Hippocampal formation (tissue), 2 donors: ENCODE measurements at regions not wholly inside any gene's neighbourhood (a gene's known extent, or its start where the extent isn't known, plus 50 kb on each side); places are given as distances from the start of the nearest gene placed in this dataset.

Experiments
- DNase-seq, 2 donors: peaks; one replicate each; lab custom pipeline; 2025; lab: John Stamatoyannopoulos, UW

DNA sequence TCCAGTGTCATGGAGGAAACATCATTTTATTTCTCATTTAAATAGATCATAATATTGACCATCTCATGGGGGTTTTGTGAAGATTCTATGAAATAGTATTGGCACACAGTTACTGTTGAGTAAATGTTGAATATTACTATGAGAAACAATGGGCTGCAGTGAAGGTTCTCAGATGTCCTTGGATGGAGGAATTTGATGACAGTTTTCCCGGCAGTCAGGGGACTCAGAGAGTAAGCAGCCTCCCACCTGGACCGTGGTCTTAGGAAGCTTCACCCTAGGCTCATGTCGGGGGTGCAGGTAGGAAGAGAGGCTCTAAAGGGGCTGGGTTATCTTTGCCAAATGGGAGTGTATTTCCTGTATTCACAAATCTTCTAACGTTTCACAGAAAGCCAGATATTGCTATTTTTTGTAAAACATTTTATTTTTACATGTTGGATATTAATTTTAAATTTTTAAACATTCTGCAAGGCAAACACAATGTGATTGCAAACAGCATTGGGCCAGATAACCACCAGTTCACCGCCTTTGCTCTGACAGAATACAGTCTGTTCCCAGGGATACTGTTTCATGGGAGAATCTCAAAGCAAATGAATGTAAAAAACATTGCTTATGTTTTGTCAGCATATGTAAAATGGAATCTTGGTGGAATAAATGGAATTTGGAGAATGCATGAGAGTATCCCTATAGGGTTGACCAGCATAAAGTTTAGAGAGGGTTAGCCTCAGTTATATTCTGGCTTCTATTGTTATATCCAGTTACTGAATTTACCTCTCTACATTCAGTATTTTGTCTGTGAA is 380.8 kb upstream of the TMEM132C start:
- no peak for DNase-seq

DNA sequence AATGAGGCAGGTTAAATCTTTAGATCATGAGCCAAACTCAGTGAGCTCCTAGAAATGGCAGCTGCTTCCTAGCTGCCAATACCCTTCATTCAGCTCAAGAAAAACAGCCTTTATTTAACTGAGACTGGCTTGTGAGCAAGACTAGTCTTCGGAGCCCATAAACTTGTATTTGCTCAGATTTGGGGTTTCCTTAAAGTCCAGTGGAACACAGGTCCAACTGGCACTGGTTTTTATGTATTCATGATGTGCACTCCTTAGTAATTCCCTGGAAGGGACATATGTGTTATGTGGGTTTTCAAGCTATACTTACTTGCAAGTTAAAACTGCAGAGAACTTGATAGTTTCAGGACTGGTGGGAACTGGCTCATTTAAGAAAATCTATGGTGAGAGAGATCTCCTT is 380.1 kb upstream of the TMEM132C start:
- DNase-seq: no peak

DNA sequence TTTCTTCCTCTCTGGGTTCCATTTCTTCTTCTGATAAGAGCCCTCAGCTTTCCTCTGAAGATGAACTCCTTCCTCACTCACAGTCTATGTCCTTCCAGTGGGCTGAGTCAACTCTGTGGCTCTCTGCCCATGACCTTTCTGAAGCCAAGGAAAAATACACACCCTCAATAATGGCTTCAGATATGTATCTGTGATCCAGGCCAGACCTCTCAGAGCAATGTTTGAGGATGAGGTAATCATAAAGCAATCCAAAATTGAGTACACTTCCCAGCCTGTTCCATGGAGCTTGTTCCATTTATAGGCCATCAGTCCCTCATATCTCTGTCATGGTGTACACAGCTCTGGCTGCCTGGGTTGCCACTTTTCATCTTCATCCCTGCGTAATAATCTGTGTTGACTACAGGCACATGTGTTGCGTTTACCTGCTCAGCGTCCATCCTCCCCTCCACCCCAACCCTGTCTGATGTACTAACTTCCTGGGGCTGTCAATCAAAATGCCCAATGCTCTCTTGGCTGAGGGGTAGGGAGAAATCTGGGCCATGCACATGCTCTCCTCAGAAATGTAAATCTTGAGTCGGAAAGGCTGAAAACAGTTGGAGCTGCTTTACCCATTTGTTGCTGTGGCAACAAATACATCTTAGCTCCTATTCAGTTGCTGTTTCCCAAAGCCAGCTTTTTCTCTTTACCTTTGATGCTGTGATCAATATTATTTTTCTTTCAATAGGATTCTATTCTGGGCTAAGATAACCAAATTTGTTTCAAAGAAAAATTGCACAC is 377.8 kb upstream of the TMEM132C start:
- DNase-seq: no peak

DNA sequence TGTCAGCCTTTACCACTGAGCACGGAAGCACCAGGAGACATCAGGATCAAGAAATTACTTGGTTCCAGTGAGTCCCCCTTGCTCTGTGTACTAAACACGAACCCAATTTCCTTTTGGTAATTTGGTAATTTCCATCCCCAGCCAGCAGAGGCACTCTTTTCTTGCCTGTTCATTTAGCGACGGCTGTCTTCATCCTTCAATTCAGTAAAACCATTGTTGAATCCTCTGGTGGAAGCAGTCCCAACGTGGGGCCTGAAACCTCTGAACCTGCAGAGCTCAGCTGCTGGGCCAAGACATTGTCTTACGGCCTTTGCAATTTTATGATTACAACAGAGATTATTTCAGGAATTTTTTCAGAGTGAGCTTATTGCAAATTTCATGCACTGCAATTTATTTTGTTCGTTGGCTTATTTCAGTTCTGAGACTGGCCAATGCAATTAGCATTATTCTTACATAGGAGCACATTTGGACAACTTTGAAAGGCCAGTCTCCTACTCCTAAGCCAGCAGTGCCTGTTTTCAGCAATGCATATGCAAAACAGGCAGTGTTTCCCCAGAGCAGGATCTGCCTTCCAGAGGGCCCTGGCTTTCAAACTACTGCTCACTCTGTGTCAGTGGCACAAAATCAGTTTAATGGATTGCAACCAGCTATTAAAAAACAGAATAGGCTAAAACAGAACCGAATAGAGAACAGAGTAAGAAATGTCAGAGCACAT is 372.9 kb upstream of the TMEM132C start:
- peak; percentile 17 to 29 for DNase-seq

DNA sequence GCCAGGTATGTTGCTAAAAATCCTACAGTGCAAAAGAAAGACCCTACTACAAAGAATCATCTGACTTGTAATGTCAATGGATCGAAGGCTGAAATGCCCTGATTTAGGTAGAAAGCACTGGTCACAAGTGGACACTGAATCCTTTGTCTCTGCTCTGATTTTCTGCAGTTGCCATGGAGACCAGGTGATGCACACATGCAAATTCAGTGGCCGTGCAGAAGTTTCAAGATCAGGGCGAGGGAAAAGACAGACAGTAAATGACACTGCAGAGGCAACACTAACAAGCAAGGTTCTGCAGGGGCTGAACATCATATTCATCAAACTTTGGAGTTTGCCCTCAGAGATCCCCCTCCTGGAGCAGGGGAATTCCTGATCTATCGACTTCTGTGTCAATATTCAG is 370.3 kb upstream of the TMEM132C start:
- DNase-seq: no peak

DNA sequence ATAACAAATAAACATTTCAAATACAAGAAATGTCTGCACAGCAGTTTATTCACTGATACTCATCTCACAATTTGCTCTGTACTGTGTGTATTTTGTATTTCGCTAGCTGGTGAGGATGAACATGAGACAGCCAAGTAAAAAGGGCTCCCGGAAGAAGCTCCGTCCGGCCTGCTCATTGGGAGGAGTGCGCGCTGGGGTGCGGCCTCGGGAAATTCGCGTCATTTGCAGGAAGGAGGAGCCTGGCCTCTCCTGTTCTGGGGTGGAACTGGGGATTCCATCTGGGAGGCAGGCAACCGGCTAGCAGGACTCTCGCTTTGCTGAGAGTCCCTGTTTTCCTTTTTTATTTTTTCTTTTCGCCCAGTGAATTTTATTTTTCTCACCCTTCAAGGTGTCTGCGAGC is 368.4 kb upstream of the TMEM132C start:
- DNase-seq: no peak

DNA sequence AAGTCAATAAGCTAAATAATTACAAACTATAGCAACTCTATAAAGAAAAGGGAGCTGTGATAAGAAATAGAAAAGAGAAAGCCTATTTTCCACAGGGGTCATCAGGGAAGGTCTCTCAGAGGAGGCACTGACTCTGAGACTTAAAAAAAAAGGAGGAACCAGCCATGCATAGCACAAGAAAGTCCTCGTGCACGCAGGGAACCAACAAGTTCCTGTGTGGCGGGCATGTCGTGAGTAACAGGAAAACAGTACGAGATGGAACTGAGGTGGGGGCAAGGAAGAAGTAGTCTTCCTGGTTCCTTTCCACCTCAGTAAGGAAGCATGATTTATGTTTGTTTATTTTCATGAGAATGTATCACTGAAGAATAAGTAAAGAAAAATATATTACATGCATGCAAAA is 367.0 kb upstream of the TMEM132C start:
- no peak for DNase-seq

DNA sequence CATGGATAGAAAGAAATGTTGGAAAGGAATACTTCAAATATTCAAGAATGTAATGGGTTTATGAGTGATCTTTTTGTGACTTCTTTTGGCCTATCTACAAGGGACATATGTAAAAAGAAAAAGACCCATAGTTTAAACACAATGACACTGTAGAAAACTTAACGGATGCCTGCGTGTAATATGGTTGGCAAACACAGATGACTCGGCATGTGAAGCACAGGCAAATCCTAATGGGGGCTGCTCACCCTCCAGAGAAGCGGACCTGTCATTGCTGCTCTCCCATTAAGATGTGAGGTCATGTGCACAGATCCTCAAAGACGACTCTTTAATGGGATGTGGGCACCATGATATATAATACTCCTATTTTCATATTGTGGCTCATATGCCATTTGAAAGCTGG is 366.6 kb upstream of the TMEM132C start:
- no peak for DNase-seq

DNA sequence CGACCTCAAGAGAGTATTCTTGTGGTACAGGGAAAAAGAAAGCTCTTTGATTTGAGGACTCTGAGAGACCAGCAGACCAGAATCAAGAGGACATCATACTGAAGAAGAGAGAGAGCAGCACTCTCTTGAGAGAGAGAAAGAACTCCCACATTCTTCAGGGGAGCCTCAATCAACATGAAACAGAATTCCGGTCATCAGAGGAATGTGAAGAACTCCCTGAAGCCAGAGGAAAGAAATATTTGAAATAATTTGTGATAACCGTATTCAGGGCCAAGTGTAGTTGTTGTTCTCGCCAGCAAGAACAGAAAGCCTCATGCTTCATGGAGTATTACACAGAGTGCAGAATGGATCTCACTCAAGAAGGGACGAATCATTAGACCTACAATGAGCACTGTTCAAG is 363.8 kb upstream of the TMEM132C start:
- DNase-seq: no peak

DNA sequence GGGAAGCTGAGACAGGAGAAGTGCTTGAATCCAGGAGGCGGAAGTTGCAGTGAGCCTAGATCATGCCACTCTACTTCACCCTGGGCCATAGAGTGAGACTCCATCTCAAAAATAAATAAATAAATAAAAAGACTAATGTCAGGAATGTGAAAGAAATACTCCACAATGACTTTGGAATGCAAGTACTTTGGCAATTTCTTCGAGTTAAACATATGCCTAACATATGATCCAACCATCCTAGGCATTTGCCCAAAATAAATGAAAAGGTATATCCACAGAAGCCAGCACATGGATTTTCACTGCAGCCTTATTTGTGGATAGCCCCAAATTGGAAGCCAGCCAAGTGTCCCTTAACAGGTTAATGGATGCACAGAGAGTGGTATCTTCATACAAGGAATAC is 357.9 kb upstream of the TMEM132C start:
- no peak for DNase-seq

DNA sequence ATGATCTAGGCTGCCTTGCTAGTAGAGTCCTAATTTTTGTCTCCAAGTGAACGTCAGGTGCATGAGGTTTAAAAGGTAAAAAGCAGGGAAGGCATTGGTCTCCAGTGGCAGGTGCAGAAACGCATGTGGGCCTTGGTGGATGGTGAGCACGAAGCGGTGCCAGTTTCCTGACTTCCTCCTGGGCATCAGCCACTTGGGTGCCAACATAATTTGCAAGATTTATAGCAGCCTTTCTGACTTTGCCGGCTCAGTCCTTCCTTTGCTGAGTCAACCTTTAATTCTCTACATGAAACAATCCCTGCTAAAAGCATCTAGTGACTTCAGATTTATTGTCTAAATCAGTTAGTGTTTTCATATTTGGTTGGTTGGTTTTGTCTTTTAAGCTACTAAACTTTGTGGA is 355.7 kb upstream of the TMEM132C start:
- DNase-seq: no peak

DNA sequence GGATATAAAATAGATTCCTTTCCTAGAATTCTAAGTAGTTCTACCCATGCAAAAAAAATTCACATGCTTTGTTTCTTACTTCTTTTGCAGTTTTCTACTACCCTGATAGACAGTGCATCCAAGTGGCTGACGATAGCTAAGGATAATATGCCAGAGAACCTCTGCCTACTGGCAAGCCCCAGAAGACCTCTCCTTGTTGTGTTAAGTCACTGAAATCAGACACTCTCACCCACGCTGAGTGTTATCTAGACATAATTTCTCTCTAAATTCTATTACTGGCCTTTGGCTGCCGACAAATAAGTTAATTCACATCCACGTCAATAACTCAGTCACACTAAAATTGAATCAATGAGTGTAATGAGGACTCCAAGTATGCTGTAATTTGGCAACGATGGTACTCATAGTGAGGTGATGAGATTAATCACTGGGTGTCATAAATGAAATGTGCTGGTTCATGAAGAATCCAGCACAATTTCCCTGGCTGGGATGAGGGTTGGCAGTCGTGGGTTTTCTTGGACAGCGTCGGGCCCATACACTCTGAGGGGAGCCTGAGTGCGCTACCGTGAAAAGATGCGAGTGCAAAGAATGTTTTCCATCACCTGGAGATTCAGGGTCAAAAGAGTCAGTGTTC is 354.8 kb upstream of the TMEM132C start:
- no peak for DNase-seq

DNA sequence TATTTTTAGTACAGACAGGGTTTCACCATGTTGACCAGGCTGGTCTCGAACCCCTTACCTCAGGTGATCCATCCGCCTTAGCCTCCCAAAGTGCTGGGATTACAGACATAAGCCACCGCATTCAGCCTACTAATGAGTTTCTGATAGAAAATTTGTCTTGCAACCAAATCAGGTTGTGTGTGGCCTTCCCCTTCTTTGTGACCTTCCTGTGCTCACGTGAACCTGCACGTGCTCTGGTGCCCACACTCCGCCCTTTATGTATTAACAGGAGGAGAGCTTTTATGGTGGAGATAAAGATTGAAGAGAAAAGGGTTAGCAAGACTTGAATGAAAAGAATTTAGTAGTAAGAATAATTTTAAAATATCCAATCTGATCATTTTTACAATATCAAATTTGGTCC is 343.5 kb upstream of the TMEM132C start:
- no peak for DNase-seq

DNA sequence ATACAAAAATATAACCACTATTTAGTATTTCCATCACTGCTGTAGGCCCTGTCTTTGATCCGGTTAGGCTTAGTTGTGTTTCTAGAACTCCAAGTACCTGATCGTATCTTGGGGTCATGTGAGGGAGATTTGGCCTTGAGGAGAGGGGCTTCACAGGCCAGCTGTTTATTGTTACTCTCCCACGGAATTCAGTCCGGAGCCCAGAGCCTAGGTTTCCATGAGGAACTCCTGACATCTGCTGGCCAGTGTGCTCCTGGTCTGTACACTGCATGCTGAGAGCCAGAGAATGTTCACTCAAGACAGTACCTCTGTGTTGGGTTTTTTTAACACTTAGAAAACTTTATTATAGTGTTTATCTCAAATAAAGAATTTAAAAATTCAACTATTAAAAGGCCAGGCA is 341.0 kb upstream of the TMEM132C start:
- DNase-seq: peak; percentile 56 to 57

DNA sequence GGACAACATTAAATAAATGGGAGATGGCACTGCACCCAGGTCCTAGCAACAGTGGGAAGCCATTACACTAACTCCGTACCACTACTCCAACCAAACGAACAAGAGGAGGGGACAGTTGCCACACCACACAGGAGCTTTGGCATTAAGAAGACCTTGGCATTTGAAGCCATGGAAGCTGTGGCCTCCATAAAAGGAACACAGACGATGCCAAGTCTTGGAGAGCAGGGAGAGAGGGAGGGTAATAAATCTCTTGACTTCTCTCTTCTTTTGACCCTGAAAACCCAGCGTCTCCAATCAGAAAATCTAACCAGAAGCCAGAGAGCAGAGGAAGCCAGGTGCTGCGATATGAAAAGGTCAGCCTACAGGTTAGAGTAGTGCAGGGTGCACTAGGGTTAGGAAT is 338.8 kb upstream of the TMEM132C start:
- no peak for DNase-seq

DNA sequence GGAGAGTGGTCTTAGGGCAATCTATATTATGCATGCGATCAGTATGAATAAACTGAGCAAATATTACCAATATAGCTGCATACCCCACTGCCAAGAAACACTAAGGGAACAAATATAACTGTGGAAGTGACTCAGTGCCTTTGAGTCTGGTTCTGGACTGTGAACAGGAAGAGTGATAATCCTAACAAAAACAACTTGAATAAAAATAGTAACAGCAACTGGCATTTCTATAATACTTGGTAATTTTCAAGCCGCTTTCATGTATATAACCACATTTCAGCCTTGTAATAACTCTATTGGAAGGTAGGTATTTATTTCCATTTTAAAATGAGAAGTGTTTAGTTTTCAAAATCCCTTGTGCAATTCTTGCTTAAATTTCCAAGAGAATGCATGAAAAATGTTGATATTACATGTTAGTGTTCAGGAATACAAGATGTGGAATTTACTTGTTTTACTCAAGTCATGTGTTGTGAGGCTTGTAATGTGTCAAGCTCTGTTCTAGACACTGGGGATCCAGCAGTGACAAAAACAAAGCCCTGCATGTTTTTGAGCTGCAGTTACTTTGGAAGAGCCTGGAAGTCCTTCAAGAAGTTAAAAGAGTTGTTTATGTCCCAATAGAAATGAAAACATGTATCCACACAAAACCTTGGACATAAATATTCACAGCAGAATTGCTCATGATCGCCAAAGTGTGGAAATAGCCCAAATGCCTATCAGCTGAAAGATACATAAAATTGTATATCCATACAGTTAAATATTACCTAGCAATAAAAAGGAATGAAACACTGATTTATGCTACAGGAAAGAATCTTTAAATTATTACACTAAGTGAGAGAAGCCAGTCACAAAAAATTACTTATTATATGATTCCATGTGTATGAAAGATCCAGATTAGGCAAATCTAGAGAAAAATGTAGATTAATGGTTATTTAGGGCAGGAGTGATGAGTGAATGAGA is 338.1 kb upstream of the TMEM132C start:
- peak in 1 of 2 donors; percentile 32 for DNase-seq

DNA sequence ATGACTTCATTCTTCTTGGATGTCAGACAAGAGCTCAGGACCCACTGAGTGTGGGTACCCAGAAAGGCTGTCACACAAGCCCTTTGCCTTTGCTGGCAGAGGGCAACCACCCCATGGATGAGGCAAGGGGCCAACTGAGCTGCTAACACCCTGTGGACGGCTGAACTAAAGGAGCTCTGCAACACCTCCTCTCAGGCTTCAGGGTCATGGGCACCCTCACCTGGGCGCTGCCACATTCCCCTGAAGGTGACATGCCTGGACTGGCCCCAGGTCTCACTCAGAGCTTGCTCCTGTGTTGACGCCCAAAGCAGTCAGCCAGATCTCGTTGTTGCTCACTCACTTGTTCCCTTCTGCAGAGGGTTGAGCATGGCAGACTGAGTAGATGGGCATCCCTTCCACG is 336.8 kb upstream of the TMEM132C start:
- no peak for DNase-seq

DNA sequence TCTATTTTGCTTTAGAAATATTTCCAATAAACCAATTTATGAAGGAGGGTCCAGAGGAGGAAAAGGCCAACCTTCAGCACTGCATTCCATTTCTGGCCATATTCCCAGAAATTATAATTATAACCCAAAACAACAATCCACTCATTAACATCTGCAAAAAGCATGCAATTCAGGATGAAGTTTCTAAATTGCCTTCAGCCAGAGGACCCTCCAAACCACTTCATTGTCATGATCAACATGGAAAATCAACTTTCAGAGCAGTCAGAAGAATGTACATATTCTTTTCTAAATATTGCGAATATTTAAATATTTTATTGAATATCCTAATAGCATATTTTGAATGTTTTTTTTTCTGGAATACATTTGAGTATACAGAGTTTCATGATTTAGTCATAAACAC is 332.6 kb upstream of the TMEM132C start:
- no peak for DNase-seq

DNA sequence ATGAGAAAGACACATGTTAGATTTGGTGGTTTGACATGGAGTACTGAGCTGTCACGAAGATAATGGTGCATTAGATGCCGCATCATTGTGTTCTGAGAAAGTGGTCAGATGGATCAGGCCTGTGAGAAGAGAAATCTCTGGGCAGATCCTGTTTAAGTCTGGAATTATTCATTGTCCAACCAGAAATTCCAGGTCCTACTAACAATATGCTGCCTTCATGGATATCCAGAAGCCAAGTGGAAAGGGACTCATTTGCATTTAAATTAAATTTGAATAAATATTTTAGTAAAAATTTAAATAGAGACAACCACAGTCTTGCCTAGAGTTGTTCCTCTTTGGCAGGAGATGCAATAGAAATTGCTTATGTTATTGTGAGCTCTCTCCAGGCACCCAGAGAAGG is 330.5 kb upstream of the TMEM132C start:
- no peak for DNase-seq

DNA sequence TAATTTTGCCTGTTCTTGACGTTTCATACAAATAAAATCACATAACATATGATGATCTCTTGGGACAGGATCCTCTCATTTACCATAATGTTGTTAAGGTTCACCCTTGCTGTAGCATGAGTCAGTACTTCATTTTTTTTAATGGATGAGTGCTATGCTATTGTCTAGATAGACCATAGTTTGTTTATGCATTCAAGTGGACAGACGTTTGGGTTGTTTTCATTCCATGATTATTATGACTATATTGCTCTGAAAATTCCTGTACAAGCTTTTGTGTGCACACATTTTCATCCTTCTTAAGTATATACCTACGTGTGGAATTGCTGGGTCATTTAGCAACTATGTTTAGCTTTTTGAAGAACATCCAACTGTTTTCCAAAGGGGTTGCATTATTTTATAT is 325.6 kb upstream of the TMEM132C start:
- DNase-seq: no peak

DNA sequence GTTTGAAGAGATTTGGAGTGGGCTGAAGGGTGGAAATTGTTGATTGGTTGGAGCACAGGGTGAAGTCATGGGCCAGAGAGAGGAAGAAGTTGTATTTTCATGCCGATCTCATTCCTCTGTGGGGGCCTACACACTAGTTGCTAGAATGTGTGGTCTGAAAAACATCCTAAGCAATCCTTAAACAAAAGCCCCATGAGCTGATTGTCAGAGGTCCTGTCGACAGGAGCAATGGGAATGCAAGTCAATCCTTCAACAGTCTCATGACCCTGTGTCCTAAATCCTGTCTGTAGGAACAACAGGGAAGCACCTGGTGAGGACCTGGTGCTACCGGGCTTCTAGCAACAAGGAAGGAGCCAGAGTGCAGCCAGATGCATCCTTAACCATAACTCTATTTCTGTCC is 324.0 kb upstream of the TMEM132C start:
- no peak for DNase-seq
